ENCODE measurements at regions not wholly inside any gene's neighbourhood (a gene's known extent, or its start where the extent isn't known, plus 50 kb on each side); places are given as distances from the start of the nearest gene placed in this dataset.

DNA sequence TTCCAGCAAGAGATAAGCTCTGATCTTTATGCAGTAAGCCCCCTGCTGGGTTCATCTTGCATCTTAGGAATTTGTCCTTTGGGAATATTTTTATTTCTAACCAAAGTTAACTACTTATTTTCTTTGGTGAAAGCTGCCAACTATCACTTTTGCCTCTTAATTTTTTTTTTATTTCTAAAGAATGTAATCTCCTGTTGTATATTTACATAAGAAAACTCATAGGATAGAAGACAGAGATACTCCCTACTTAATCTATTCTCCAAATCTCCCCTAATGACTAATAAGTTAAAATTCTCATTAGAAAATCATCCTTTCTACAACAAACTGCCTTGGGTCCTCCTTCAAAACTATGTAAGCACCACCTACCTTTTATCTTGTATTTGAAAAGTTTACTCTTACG lies 612.2 kb upstream of the SLC39A10 start:
- Histone ChIP-seq H3K4me1 (no peaks in the 10 kb centered on the region), H3K4me3 (replicated peaks in 1 of 3) (no peak overlapping the region), H3K9me3 (no peaks in the 10 kb centered on the region), H3K27me3 (no peaks in the 10 kb centered on the region), H3K36me3 (no peaks in the 10 kb centered on the region), H3K27ac (no peak overlapping the region)
- intact Hi-C loops (cut with DNase I) = no loop called here
- TF ChIP-seq POLR2A (IDR thresholded peaks at IDR 0.05) = no peak
- TF ChIP-seq, protein P1, sequence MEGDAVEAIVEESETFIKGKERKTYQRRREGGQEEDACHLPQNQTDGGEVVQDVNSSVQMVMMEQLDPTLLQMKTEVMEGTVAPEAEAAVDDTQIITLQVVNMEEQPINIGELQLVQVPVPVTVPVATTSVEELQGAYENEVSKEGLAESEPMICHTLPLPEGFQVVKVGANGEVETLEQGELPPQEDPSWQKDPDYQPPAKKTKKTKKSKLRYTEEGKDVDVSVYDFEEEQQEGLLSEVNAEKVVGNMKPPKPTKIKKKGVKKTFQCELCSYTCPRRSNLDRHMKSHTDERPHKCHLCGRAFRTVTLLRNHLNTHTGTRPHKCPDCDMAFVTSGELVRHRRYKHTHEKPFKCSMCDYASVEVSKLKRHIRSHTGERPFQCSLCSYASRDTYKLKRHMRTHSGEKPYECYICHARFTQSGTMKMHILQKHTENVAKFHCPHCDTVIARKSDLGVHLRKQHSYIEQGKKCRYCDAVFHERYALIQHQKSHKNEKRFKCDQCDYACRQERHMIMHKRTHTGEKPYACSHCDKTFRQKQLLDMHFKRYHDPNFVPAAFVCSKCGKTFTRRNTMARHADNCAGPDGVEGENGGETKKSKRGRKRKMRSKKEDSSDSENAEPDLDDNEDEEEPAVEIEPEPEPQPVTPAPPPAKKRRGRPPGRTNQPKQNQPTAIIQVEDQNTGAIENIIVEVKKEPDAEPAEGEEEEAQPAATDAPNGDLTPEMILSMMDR (IDR thresholded peaks at IDR 0.05) = no peak
- no peak for DNase-seq
- 96% methylated on average over 1 of the region's 1 CpG for WGBS, 2 donors

DNA sequence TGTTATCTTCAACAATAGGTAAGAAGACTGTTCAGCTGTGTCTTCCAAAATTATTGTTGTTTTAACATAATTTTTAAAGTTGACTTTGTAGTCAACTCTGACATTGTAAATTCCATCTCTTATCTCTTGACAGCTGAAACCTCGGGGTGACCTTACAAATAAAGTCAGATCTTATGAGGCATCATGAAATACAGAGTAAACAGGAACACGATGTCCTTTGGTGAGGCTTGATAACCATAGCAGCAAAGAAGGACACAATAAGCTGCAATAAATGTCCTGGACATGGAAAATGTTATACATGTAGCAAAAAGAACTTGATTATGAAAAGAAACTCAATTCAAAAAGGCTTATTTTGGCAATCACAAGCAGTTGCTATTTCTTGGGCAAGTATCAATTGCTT lies 618.9 kb upstream of the SLC39A10 start:
- TF ChIP-seq POLR2A (IDR thresholded peaks at IDR 0.05) = no peak
- no peaks in the 10 kb centered on the region for H3K27me3 ChIP-seq
- 73 to 75% methylated on average over 2 of the region's 2 CpGs for WGBS, 2 donors
- no peak for DNase-seq
- H3K36me3 ChIP-seq = no peaks in the 10 kb centered on the region
- no peak overlapping the region for H3K27ac ChIP-seq
- no peaks in the 10 kb centered on the region for H3K9me3 ChIP-seq
- intact Hi-C loops (cut with DNase I) = no loop called here
- no peak overlapping the region for H3K4me3 ChIP-seq (replicated peaks in 1 of 3)
- H3K4me1 ChIP-seq = no peaks in the 10 kb centered on the region

GRCh38 chr2:195037045-195037444 lies 620.0 kb upstream of the SLC39A10 start:
- intact Hi-C loops (cut with DNase I) = no loop called here
- Histone ChIP-seq H3K4me3 (replicated peaks in 1 of 3) (no peak overlapping the region), H3K36me3 (no peaks in the 10 kb centered on the region), H3K4me1 (no peaks in the 10 kb centered on the region), H3K27me3 (no peaks in the 10 kb centered on the region), H3K27ac (no peak overlapping the region), H3K9me3 (no peaks in the 10 kb centered on the region)
- DNase-seq = no peak
- no peak for TF ChIP-seq POLR2A (IDR thresholded peaks at IDR 0.05)
- TF ChIP-seq, protein P1 (IDR thresholded peaks at IDR 0.05) = no peak
- 83 to 88% methylated on average over 2 of the region's 2 CpGs for WGBS, 2 donors

GRCh38 chr2:195031411-195031810 lies 625.6 kb upstream of the SLC39A10 start:
- Histone ChIP-seq H3K27me3 (no peaks in the 10 kb centered on the region), H3K4me3 (replicated peaks in 1 of 3) (no peak overlapping the region), H3K36me3 (no peaks in the 10 kb centered on the region), H3K27ac (no peak overlapping the region), H3K4me1 (no peaks in the 10 kb centered on the region), H3K9me3 (no peaks in the 10 kb centered on the region)
- no peak for DNase-seq
- 95 to 99% methylated on average over 1 of the region's 1 CpG for WGBS, 2 donors
- TF ChIP-seq, protein P1 (IDR thresholded peaks at IDR 0.05) = no peak
- no peak for TF ChIP-seq POLR2A (IDR thresholded peaks at IDR 0.05)
- intact Hi-C loops (cut with DNase I) = no loop called here

DNA sequence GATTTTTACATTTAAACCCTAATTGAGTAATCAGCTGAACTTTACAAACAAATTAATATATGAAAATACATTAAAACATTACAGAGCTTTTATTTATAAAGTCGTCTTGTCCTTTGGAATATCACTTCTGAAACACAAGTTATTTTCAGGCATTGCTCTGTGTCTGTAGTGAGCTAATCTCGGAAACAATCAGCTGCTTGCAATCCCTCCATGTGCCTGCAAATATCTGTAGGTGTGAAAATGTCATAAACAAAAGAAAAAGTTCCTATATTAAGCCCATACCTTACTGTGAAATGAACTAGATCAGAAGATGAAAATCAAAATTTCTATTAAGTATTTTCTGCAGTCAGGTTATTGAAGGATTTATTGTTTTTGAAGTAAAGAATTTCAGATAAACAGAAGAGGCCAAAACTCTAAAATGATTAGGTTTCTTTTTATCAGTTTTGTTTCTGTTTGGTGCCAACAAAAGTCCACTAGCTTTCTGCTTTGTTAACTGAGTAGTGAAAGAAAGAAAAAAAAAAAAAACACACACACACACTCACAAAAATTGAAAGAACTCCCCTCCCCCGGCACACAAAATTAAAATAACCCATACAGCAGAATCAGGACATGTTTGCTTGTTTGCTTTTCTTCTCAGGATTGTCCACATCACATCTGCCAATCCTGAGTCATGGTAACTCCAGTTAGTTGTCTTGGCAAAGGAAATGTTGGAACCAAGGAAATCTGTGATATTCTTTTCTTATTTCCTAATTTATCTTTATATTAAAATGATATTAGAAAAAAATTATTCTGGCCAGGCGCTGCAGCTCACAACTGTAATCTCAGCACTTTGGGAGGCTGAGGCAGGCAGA lies 627.0 kb upstream of the SLC39A10 start:
- Histone ChIP-seq H3K27ac (no peak overlapping the region), H3K9me3 (no peaks in the 10 kb centered on the region), H3K27me3 (no peaks in the 10 kb centered on the region), H3K4me1 (no peaks in the 10 kb centered on the region), H3K36me3 (no peaks in the 10 kb centered on the region), H3K4me3 (replicated peaks in 1 of 3) (no peak overlapping the region)
- intact Hi-C loops (cut with DNase I) = no loop called here
- TF ChIP-seq POLR2A (IDR thresholded peaks at IDR 0.05) = no peak
- TF ChIP-seq, protein P1 (IDR thresholded peaks at IDR 0.05) = no peak
- WGBS, 2 donors = 60 to 76% methylated on average over 4 of the region's 4 CpGs
- no peak for DNase-seq
